Tibial artery (tissue), 4 donors: ENCODE measurements at regions not wholly inside any gene's neighbourhood (a gene's known extent, or its start where the extent isn't known, plus 50 kb on each side); places are given as distances from the start of the nearest gene placed in this dataset.

ENCODE experiments used
- DNase-seq, 2 donors: peaks; one replicate each; pipeline ENCODE4 v3.0.0-alpha.2; 2019
- H3K27ac ChIP-seq, 2 donors: fragments of 200-600 bp; sonication (generic) in 1 of 2; 1 replicate in 1 of 2; 2 replicates in 1 of 2; pipeline ENCODE4 v1.5.1; 2018 to 2019; ENCODE audit warnings: mild to moderate bottlenecking in 1 of 2
- H3K27me3 ChIP-seq, 2 donors: fragments of 200-600 bp; sonication (generic) in 1 of 2; one replicate each; pipeline versions ENCODE4 v1.5.1 to v1.6.0; 2016 to 2019
- H3K36me3 ChIP-seq, 3 donors: fragments of 200-600 bp; sonication (generic) in 2 of 3; one replicate each; pipeline ENCODE4 v1.5.1; 2016 to 2019; ENCODE audit warnings: mild to moderate bottlenecking in 2 of 3
- H3K4me1 ChIP-seq, 4 donors: fragments of 200-600 bp; sonication (generic) in 2 of 4; 1 replicate in 3 of 4; 2 replicates in 1 of 4; pipeline ENCODE4 v1.5.1; 2016 to 2019
- H3K4me3 ChIP-seq, 2 donors: fragments of 200-600 bp; sonication (generic) in 1 of 2; 1 replicate in 1 of 2; 2 replicates in 1 of 2; pipeline ENCODE4 v1.5.1; 2018 to 2019; ENCODE audit warnings: mild to moderate bottlenecking in 2 of 2
- H3K9me3 ChIP-seq, 3 donors: fragments of 200-600 bp; sonication (generic) in 1 of 3; one replicate each; pipeline ENCODE4 v1.5.1; 2016 to 2019
- CTCF ChIP-seq, 2 experiments: fragments of 200-600 bp in 1 of 2; fragments of 450-650 bp in 1 of 2; IDR thresholded peaks; one replicate each; pipeline ENCODE4 v1.5.1; 2017 to 2019; ENCODE audit warnings: antibody characterized with exemption in 2 of 2, mild to moderate bottlenecking in 1 of 2, moderate library complexity in 1 of 2
- intact Hi-C: fragments of 100-400 bp; cut with DNase I; formaldehyde crosslinking; loops from one replicate; pipeline ENCODE4 v1.15.0; 2023; ENCODE audit warnings: low total_unique reads

- H3K9me3 ChIP-seq: no peaks in the 10 kb centered on the region
- TF ChIP-seq CTCF (IDR thresholded peaks at IDR 0.05): no peak
- no peaks in the 10 kb centered on the region for H3K27me3 ChIP-seq
- no peaks in the 10 kb centered on the region for H3K4me1 ChIP-seq
- H3K36me3 ChIP-seq: no peaks in the 10 kb centered on the region
- no peak for DNase-seq
- H3K4me3 ChIP-seq: no peak overlapping the region
- H3K27ac ChIP-seq: no peak overlapping the region
- intact Hi-C loops: no loop called here
Observed at GRCh38 chr4:185898413-185898812, 86.4 kb upstream of the SORBS2 start.

GRCh38 chr4:185899833-185900232 lies 87.8 kb upstream of the SORBS2 start:
- no peak overlapping the region for H3K4me3 ChIP-seq
- H3K27ac ChIP-seq: no peak overlapping the region
- no peak for DNase-seq
- intact Hi-C loops: no loop called here
- H3K4me1 ChIP-seq: no peaks in the 10 kb centered on the region
- H3K36me3 ChIP-seq: no peaks in the 10 kb centered on the region
- no peaks in the 10 kb centered on the region for H3K27me3 ChIP-seq
- TF ChIP-seq CTCF (IDR thresholded peaks at IDR 0.05): no peak
- H3K9me3 ChIP-seq: no peaks in the 10 kb centered on the region

- no peaks in the 10 kb centered on the region for H3K36me3 ChIP-seq
- H3K4me1 ChIP-seq: no peaks in the 10 kb centered on the region
- intact Hi-C loops: no loop called here
- H3K27ac ChIP-seq: no peak overlapping the region
- H3K9me3 ChIP-seq: no peaks in the 10 kb centered on the region
- no peak for DNase-seq
- H3K4me3 ChIP-seq: no peak overlapping the region
- no peak for TF ChIP-seq CTCF (IDR thresholded peaks at IDR 0.05)
- no peaks in the 10 kb centered on the region for H3K27me3 ChIP-seq
Observed at GRCh38 chr4:185902654-185903053, 90.7 kb upstream of the SORBS2 start.

- intact Hi-C loops: no loop called here
- DNase-seq: no peak
- Histone ChIP-seq H3K4me1 (no peaks in the 10 kb centered on the region), H3K36me3 (no peaks in the 10 kb centered on the region), H3K4me3 (no peak overlapping the region), H3K27me3 (no peaks in the 10 kb centered on the region), H3K27ac (no peak overlapping the region), H3K9me3 (no peaks in the 10 kb centered on the region)
- no peak for TF ChIP-seq CTCF (IDR thresholded peaks at IDR 0.05)
Observed at GRCh38 chr4:185903205-185903604, 91.2 kb upstream of the SORBS2 start.

- H3K36me3 ChIP-seq: no peaks in the 10 kb centered on the region
- no peak for TF ChIP-seq CTCF (IDR thresholded peaks at IDR 0.05)
- H3K4me3 ChIP-seq: no peak overlapping the region
- no peak overlapping the region for H3K27ac ChIP-seq
- intact Hi-C loops: no loop called here
- no peaks in the 10 kb centered on the region for H3K27me3 ChIP-seq
- no peaks in the 10 kb centered on the region for H3K9me3 ChIP-seq
- H3K4me1 ChIP-seq: no peaks in the 10 kb centered on the region
- no peak for DNase-seq
Observed at GRCh38 chr4:185904381-185904780, 92.4 kb upstream of the SORBS2 start.

GRCh38 chr4:185909972-185910371 lies 98.0 kb upstream of the SORBS2 start:
- peaks cover 0 to 6% (median 0%) of the 10 kb centered on the region in 4 donors for H3K4me1 ChIP-seq
- no peaks in the 10 kb centered on the region for H3K9me3 ChIP-seq
- intact Hi-C loops: no loop called here
- no peaks in the 10 kb centered on the region for H3K36me3 ChIP-seq
- no peak for DNase-seq
- no peak overlapping the region for H3K4me3 ChIP-seq
- no peaks in the 10 kb centered on the region for H3K27me3 ChIP-seq
- H3K27ac ChIP-seq: no peak overlapping the region
- no peak for TF ChIP-seq CTCF (IDR thresholded peaks at IDR 0.05)
